Prostate gland (tissue), 2 donors: ENCODE measurements at regions not wholly inside any gene's neighbourhood (a gene's known extent, or its start where the extent isn't known, plus 50 kb on each side); places are given as distances from the start of the nearest gene placed in this dataset.
"Not testable (repeated sequence)": the region's sequence is repeated elsewhere in the genome, so short reads cannot be mapped to it uniquely, and the experiment has no call there.

ENCODE experiments used
- DNase-seq: peaks from one replicate; pipeline ENCODE4 v3.0.0-alpha.2; 2019; ENCODE audit warnings: low spot score
- H3K27ac ChIP-seq, 2 donors: fragments of 200-600 bp; sonication (generic); 2 replicates each; pipeline ENCODE4 v1.5.1; 2017 to 2019
- H3K27me3 ChIP-seq: fragments of 200-600 bp; sonication (generic); replicated peaks from 2 replicates; pipeline ENCODE4 v1.5.1; 2019; ENCODE audit not compliant: insufficient read depth
- H3K36me3 ChIP-seq, 2 donors: fragments of 200-600 bp; sonication (generic); 1 replicate in 1 of 2; 2 replicates in 1 of 2; pipeline versions ENCODE4 v1.5.1 to v1.8.1; 2017 to 2019
- H3K4me1 ChIP-seq: fragments of 200-600 bp; sonication (generic); replicated peaks from 2 replicates; pipeline ENCODE4 v1.5.1; 2019
- H3K4me3 ChIP-seq, 2 donors: fragments of 200-600 bp; sonication (generic); 2 replicates each; pipeline ENCODE4 v1.5.1; 2017 to 2019
- H3K9me3 ChIP-seq: fragments of 200-600 bp; sonication (generic); 2 replicates; pipeline ENCODE4 v1.5.1; 2017
- CTCF ChIP-seq, 4 experiments: fragments of 200-600 bp in 2 of 4; fragments of 450-650 bp in 2 of 4; sonication (generic) in 2 of 4; IDR thresholded peaks; 1 replicate in 3 of 4; 2 replicates in 1 of 4; pipeline ENCODE4 v1.5.1; 2016 to 2019; ENCODE audit warnings: antibody characterized with exemption in 4 of 4, mild to moderate bottlenecking in 2 of 4, moderate library complexity in 2 of 4
- POLR2A ChIP-seq: fragments of 450-650 bp; IDR thresholded peaks from one replicate; pipeline ENCODE4 v1.6.1; 2016; ENCODE audit warnings: antibody characterized with exemption, mild to moderate bottlenecking
- POLR2AphosphoS5 ChIP-seq: sonication (generic); formaldehyde crosslinking; IDR thresholded peaks from one replicate; pipeline ENCODE4 v1.6.1; 2017; ENCODE audit warnings: antibody characterized with exemption
- WGBS: methylation state at CpG from one replicate; pipeline ENCODE4 v1.1.5; 2018; 5-methylcytosine and 5-hydroxymethylcytosine counted together
- intact Hi-C: fragments of 100-400 bp; cut with DNase I; formaldehyde crosslinking; loops from one replicate; pipeline ENCODE4 v1.14.2; 2022

- H3K36me3 ChIP-seq, result no peaks in the 10 kb centered on the region
- intact Hi-C loops, result no loop called here
- 45% methylated on average over 6 of the region's 6 CpGs for WGBS
- TF ChIP-seq POLR2AphosphoS5 (peak; percentile 46), CTCF (IDR thresholded peaks at IDR 0.05) (no peak)
- no peak overlapping the region for H3K4me3 ChIP-seq
- no peak overlapping the region for H3K27ac ChIP-seq
- no peaks in the 10 kb centered on the region for H3K9me3 ChIP-seq
- no peak for DNase-seq
- H3K4me1 ChIP-seq, result no peaks in the 10 kb centered on the region
- no peaks in the 10 kb centered on the region for H3K27me3 ChIP-seq
Observed at GRCh38 chr7:25469669-25470068, 241.4 kb upstream of the NPVF start.

GRCh38 chr7:25476863-25477499 lies 248.7 kb upstream of the NPVF start:
- 52% methylated on average over 9 of the region's 9 CpGs for WGBS
- Histone ChIP-seq H3K4me3 (no peak overlapping the region), H3K27ac (no peak overlapping the region), H3K9me3 (no peaks in the 10 kb centered on the region), H3K27me3 (no peaks in the 10 kb centered on the region), H3K4me1 (no peaks in the 10 kb centered on the region), H3K36me3 (no peaks in the 10 kb centered on the region)
- no peak for DNase-seq
- intact Hi-C loops, result no loop called here
- no peak for TF ChIP-seq POLR2A
- no peak for TF ChIP-seq POLR2AphosphoS5
- TF ChIP-seq CTCF (IDR thresholded peaks at IDR 0.05), result no peak

- H3K4me1 ChIP-seq, intact Hi-C loops, H3K27ac ChIP-seq: not testable (repeated sequence)
Observed at GRCh38 chr7:25478221-25478620, 249.9 kb upstream of the NPVF start.

GRCh38 chr7:25478925-25479324 lies 250.6 kb upstream of the NPVF start:
- WGBS, result 68% methylated on average over 2 of the region's 2 CpGs
- Histone ChIP-seq H3K4me1 (no peaks in the 10 kb centered on the region), H3K36me3 (no peaks in the 10 kb centered on the region), H3K9me3 (no peaks in the 10 kb centered on the region), H3K27ac (no peak overlapping the region), H3K27me3 (no peaks in the 10 kb centered on the region), H3K4me3 (no peak overlapping the region)
- intact Hi-C loops, result no loop called here
- no peak for TF ChIP-seq POLR2A
- no peak for TF ChIP-seq POLR2AphosphoS5
- no peak for TF ChIP-seq CTCF (IDR thresholded peaks at IDR 0.05)
- no peak for DNase-seq

More at GRCh38 chr7:25478221-25478620, 249.9 kb upstream of the NPVF start:
- not testable (repeated sequence) for DNase-seq, H3K36me3 ChIP-seq, H3K9me3 ChIP-seq, H3K27me3 ChIP-seq, H3K4me3 ChIP-seq

- TF ChIP-seq POLR2AphosphoS5 (no peak), CTCF (IDR thresholded peaks at IDR 0.05) (no peak), POLR2A (no peak)
- no peaks in the 10 kb centered on the region for H3K4me1 ChIP-seq
- intact Hi-C loops, result no loop called here
Observed at GRCh38 chr7:25481891-25482290, 253.6 kb upstream of the NPVF start.

More at GRCh38 chr7:25481891-25482290, 253.6 kb upstream of the NPVF start:
- DNase-seq, result no peak
- no peaks in the 10 kb centered on the region for H3K27me3 ChIP-seq
- H3K36me3 ChIP-seq, result no peaks in the 10 kb centered on the region
- no peak overlapping the region for H3K27ac ChIP-seq
- H3K4me3 ChIP-seq, result no peak overlapping the region
- no peaks in the 10 kb centered on the region for H3K9me3 ChIP-seq
